HEK293 (cell line): ENCODE measurements at regions not wholly inside any gene's neighbourhood (a gene's known extent, or its start where the extent isn't known, plus 50 kb on each side); places are given as distances from the start of the nearest gene placed in this dataset.

ENCODE experiments used
- ZNF274 ChIP-seq, 2 experiments: fragments of 200-500 bp in 1 of 2; fragments of 450-650 bp in 1 of 2; sonication (Bioruptor generic) in 1 of 2; formaldehyde crosslinking in 1 of 2; IDR thresholded peaks; 2 replicates each; pipeline versions ENCODE4 v1.5.1 to v1.6.1; 2014 to 2016; ENCODE audit warnings: borderline replicate concordance in 1 of 2, inconsistent platforms in 1 of 2, low read length in 1 of 2, missing biosample characterization in 1 of 2, missing genetic modification characterization in 1 of 2
- TF ChIP-seq, protein P1 (sequence below): fragments of 450-650 bp; formaldehyde crosslinking; IDR thresholded peaks from 2 replicates; pipeline ENCODE4 v1.5.1; 2016; ENCODE audit warnings: missing biosample characterization, missing genetic modification characterization

DNA sequence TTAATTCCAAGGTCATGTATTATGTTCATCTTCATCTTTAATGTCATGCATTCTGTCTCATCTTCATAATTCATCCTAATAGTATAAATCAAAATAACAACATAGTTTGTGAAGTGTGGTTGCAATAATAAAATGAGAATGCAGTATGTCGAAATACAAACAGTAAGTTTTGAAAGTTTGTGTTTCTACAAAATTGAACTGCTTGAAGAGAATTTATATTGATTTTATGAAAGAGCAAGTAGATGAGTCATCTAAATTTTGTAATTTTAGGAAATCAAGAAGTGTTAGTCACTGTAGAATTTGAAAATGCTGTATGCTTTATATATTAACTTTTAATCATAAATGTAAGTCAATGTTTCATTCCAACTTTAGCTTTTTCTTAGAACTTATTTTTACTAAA lies 190.5 kb upstream of the PPP1R3A start:
- TF ChIP-seq, protein P1, sequence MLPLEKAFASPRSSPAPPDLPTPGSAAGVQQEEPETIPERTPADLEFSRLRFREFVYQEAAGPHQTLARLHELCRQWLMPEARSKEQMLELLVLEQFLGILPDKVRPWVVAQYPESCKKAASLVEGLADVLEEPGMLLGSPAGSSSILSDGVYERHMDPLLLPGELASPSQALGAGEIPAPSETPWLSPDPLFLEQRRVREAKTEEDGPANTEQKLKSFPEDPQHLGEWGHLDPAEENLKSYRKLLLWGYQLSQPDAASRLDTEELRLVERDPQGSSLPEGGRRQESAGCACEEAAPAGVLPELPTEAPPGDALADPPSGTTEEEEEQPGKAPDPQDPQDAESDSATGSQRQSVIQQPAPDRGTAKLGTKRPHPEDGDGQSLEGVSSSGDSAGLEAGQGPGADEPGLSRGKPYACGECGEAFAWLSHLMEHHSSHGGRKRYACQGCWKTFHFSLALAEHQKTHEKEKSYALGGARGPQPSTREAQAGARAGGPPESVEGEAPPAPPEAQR (tag by site-specific recombination), result no peak
- no peak for TF ChIP-seq ZNF274 (IDR thresholded peaks at IDR 0.05; ENCODE audit: low read length)
- no peak for TF ChIP-seq ZNF274 (tag by site-specific recombination; IDR thresholded peaks at IDR 0.05; ENCODE audit: borderline replicate concordance)
